Loucy (cell line): ENCODE measurements at regions not wholly inside any gene's neighbourhood (a gene's known extent, or its start where the extent isn't known, plus 50 kb on each side); places are given as distances from the start of the nearest gene placed in this dataset.

Experiments
- EZH2phosphoT487 ChIP-seq: fragments of 200-600 bp; IDR thresholded peaks from 2 replicates; pipeline ENCODE4 v1.6.1; 2018; ENCODE audit warnings: antibody characterized with exemption, mild to moderate bottlenecking, moderate library complexity, borderline replicate concordance
- TF ChIP-seq, protein P1 (sequence below): fragments of 200-600 bp; sonication (generic); conservative IDR thresholded peaks from 2 replicates; pipeline ENCODE4 v1.5.1; 2014; ENCODE audit warnings: mild to moderate bottlenecking, antibody characterized with exemption, low read length

DNA sequence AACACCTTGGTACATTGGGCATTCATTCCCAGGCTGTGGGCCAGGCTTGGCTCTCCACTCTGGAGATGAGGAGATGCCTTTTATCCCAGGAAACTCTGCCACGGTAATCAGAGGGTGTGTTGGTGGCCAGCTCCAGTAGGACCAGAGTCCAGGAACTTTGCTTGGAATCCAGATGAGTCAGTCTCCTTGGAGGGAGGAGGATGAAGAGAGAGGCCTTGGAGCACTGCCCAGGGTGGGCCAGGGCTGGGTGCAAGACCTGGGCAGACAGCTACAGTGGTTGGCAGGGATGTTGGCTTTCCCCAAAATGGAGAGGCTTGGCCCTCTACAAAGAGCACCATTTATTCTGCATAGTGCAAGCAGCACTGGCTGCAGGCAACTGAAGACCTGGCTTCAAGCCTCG is 209.0 kb downstream of the RGS9 start:
- TF ChIP-seq, protein P1, sequence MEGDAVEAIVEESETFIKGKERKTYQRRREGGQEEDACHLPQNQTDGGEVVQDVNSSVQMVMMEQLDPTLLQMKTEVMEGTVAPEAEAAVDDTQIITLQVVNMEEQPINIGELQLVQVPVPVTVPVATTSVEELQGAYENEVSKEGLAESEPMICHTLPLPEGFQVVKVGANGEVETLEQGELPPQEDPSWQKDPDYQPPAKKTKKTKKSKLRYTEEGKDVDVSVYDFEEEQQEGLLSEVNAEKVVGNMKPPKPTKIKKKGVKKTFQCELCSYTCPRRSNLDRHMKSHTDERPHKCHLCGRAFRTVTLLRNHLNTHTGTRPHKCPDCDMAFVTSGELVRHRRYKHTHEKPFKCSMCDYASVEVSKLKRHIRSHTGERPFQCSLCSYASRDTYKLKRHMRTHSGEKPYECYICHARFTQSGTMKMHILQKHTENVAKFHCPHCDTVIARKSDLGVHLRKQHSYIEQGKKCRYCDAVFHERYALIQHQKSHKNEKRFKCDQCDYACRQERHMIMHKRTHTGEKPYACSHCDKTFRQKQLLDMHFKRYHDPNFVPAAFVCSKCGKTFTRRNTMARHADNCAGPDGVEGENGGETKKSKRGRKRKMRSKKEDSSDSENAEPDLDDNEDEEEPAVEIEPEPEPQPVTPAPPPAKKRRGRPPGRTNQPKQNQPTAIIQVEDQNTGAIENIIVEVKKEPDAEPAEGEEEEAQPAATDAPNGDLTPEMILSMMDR, result no peak
- no peak for TF ChIP-seq EZH2phosphoT487
